ENCODE measurements at regions not wholly inside any gene's neighbourhood (a gene's known extent, or its start where the extent isn't known, plus 50 kb on each side); places are given as distances from the start of the nearest gene placed in this dataset.
"Not testable (repeated sequence)": the region's sequence is repeated elsewhere in the genome, so short reads cannot be mapped to it uniquely, and the experiment has no call there.

GRCh38 chr10:94257407-94257806 is 105.3 kb downstream of the NOC3L start:
- not testable (repeated sequence) for DNase-seq (ENCODE audit: low read depth); H3K9ac ChIP-seq (ENCODE audit: low read length)
- peaks cover 30% of the 10 kb centered on the region for H3K36me3 ChIP-seq (ENCODE audit: control insufficient read depth, insufficient read depth, low read length, severe bottlenecking)

GRCh38 chr10:94260455-94260854 is 102.3 kb downstream of the NOC3L start:
- H3K4me3 ChIP-seq (ENCODE audit: low read length), result no peak overlapping the region
- no peak overlapping the region for H3K9ac ChIP-seq (ENCODE audit: low read length)
- DNase-seq (ENCODE audit: low read depth), result no peak
- H3K36me3 ChIP-seq (ENCODE audit: control insufficient read depth, insufficient read depth, low read length, severe bottlenecking), result peaks cover 4% of the 10 kb centered on the region
- no peaks in the 10 kb centered on the region for H3K4me1 ChIP-seq (ENCODE audit: control insufficient read depth, insufficient read depth, low read length)
- no peaks in the 10 kb centered on the region for H3K27me3 ChIP-seq (replicated peaks; ENCODE audit: control insufficient read depth, insufficient read depth, low read length)
- H3K9me3 ChIP-seq (ENCODE audit: control insufficient read depth, low read length), result no peaks in the 10 kb centered on the region

More at GRCh38 chr10:94257407-94257806, 105.3 kb downstream of the NOC3L start:
- H3K4me3 ChIP-seq (ENCODE audit: low read length); H3K4me1 ChIP-seq (ENCODE audit: control insufficient read depth, insufficient read depth, low read length); H3K27me3 ChIP-seq (replicated peaks; ENCODE audit: control insufficient read depth, insufficient read depth, low read length); H3K9me3 ChIP-seq (ENCODE audit: control insufficient read depth, low read length): not testable (repeated sequence)

- no peak overlapping the region for H3K9ac ChIP-seq (ENCODE audit: low read length)
- no peak for DNase-seq (ENCODE audit: low read depth)
- peaks cover 11% of the 10 kb centered on the region for H3K36me3 ChIP-seq (ENCODE audit: control insufficient read depth, insufficient read depth, low read length, severe bottlenecking)
- H3K4me3 ChIP-seq (ENCODE audit: low read length), result no peak overlapping the region
- no peaks in the 10 kb centered on the region for H3K9me3 ChIP-seq (ENCODE audit: control insufficient read depth, low read length)
- H3K4me1 ChIP-seq (ENCODE audit: control insufficient read depth, insufficient read depth, low read length), result no peaks in the 10 kb centered on the region
- H3K27me3 ChIP-seq (replicated peaks; ENCODE audit: control insufficient read depth, insufficient read depth, low read length), result no peaks in the 10 kb centered on the region
Measured at GRCh38 chr10:94264085-94264484, 98.7 kb downstream of the NOC3L start.

GRCh38 chr10:94266091-94266490 is 96.6 kb downstream of the NOC3L start:
- H3K36me3 ChIP-seq (ENCODE audit: control insufficient read depth, insufficient read depth, low read length, severe bottlenecking), result peaks cover 8% of the 10 kb centered on the region
- no peak overlapping the region for H3K9ac ChIP-seq (ENCODE audit: low read length)

GRCh38 chr10:94268652-94269051 is 94.1 kb downstream of the NOC3L start:
- Histone ChIP-seq H3K4me1 (ENCODE audit: control insufficient read depth, insufficient read depth, low read length) (no peaks in the 10 kb centered on the region), H3K9me3 (ENCODE audit: control insufficient read depth, low read length) (no peaks in the 10 kb centered on the region), H3K36me3 (ENCODE audit: control insufficient read depth, insufficient read depth, low read length, severe bottlenecking) (peaks cover 16% of the 10 kb centered on the region), H3K27me3 (replicated peaks; ENCODE audit: control insufficient read depth, insufficient read depth, low read length) (no peaks in the 10 kb centered on the region), H3K9ac (ENCODE audit: low read length) (no peak overlapping the region), H3K4me3 (ENCODE audit: low read length) (no peak overlapping the region)
- no peak for DNase-seq (ENCODE audit: low read depth)

More at GRCh38 chr10:94266091-94266490, 96.6 kb downstream of the NOC3L start:
- no peaks in the 10 kb centered on the region for H3K9me3 ChIP-seq (ENCODE audit: control insufficient read depth, low read length)
- no peak overlapping the region for H3K4me3 ChIP-seq (ENCODE audit: low read length)
- no peaks in the 10 kb centered on the region for H3K4me1 ChIP-seq (ENCODE audit: control insufficient read depth, insufficient read depth, low read length)
- no peaks in the 10 kb centered on the region for H3K27me3 ChIP-seq (replicated peaks; ENCODE audit: control insufficient read depth, insufficient read depth, low read length)
- DNase-seq (ENCODE audit: low read depth), result no peak

GRCh38 chr10:94274142-94274787 is 88.5 kb downstream of the NOC3L start:
- peaks cover 15% of the 10 kb centered on the region for H3K4me1 ChIP-seq (ENCODE audit: control insufficient read depth, insufficient read depth, low read length)
- DNase-seq (ENCODE audit: low read depth), result no peak
- H3K9me3 ChIP-seq (ENCODE audit: control insufficient read depth, low read length), result no peaks in the 10 kb centered on the region
- peaks cover 14% of the 10 kb centered on the region for H3K36me3 ChIP-seq (ENCODE audit: control insufficient read depth, insufficient read depth, low read length, severe bottlenecking)
- H3K27me3 ChIP-seq (replicated peaks; ENCODE audit: control insufficient read depth, insufficient read depth, low read length), result no peaks in the 10 kb centered on the region
- H3K4me3 ChIP-seq (ENCODE audit: low read length), result no peak overlapping the region
- no peak overlapping the region for H3K9ac ChIP-seq (ENCODE audit: low read length)

- no peaks in the 10 kb centered on the region for H3K9me3 ChIP-seq (ENCODE audit: control insufficient read depth, low read length)
- peaks cover 14% of the 10 kb centered on the region for H3K36me3 ChIP-seq (ENCODE audit: control insufficient read depth, insufficient read depth, low read length, severe bottlenecking)
- H3K27me3 ChIP-seq (replicated peaks; ENCODE audit: control insufficient read depth, insufficient read depth, low read length), result no peaks in the 10 kb centered on the region
- no peak overlapping the region for H3K4me3 ChIP-seq (ENCODE audit: low read length)
- peaks cover 15% of the 10 kb centered on the region for H3K4me1 ChIP-seq (ENCODE audit: control insufficient read depth, insufficient read depth, low read length)
- no peak overlapping the region for H3K9ac ChIP-seq (ENCODE audit: low read length)
- no peak for DNase-seq (ENCODE audit: low read depth)
Measured at GRCh38 chr10:94276140-94276539, 86.6 kb downstream of the NOC3L start.

- no peak overlapping the region for H3K9ac ChIP-seq (ENCODE audit: low read length)
- no peak overlapping the region for H3K4me3 ChIP-seq (ENCODE audit: low read length)
- no peaks in the 10 kb centered on the region for H3K27me3 ChIP-seq (replicated peaks; ENCODE audit: control insufficient read depth, insufficient read depth, low read length)
- no peaks in the 10 kb centered on the region for H3K9me3 ChIP-seq (ENCODE audit: control insufficient read depth, low read length)
- H3K4me1 ChIP-seq (ENCODE audit: control insufficient read depth, insufficient read depth, low read length), result peaks cover 15% of the 10 kb centered on the region
- peaks cover 16% of the 10 kb centered on the region for H3K36me3 ChIP-seq (ENCODE audit: control insufficient read depth, insufficient read depth, low read length, severe bottlenecking)
- DNase-seq (ENCODE audit: low read depth), result no peak
Measured at GRCh38 chr10:94277450-94277849, 85.3 kb downstream of the NOC3L start.

GRCh38 chr10:94279835-94280709 is 82.7 kb downstream of the NOC3L start:
- no peak overlapping the region for H3K4me3 ChIP-seq (ENCODE audit: low read length)
- H3K9ac ChIP-seq (ENCODE audit: low read length), result no peak overlapping the region
- H3K9me3 ChIP-seq (ENCODE audit: control insufficient read depth, low read length), result no peaks in the 10 kb centered on the region
- H3K27me3 ChIP-seq (replicated peaks; ENCODE audit: control insufficient read depth, insufficient read depth, low read length), result no peaks in the 10 kb centered on the region
- peaks cover 20% of the 10 kb centered on the region for H3K36me3 ChIP-seq (ENCODE audit: control insufficient read depth, insufficient read depth, low read length, severe bottlenecking)
- peak; percentile 65 for DNase-seq (ENCODE audit: low read depth)
- peaks cover 1% of the 10 kb centered on the region for H3K4me1 ChIP-seq (ENCODE audit: control insufficient read depth, insufficient read depth, low read length)

- H3K27me3 ChIP-seq (replicated peaks; ENCODE audit: control insufficient read depth, insufficient read depth, low read length), result no peaks in the 10 kb centered on the region
- H3K4me1 ChIP-seq (ENCODE audit: control insufficient read depth, insufficient read depth, low read length), result no peaks in the 10 kb centered on the region
Measured at GRCh38 chr10:94281654-94282053, 81.1 kb downstream of the NOC3L start.

GRCh38 chr10:94282369-94282768 is 80.4 kb downstream of the NOC3L start:
- H3K4me3 ChIP-seq (ENCODE audit: low read length), result no peak overlapping the region
- no peaks in the 10 kb centered on the region for H3K27me3 ChIP-seq (replicated peaks; ENCODE audit: control insufficient read depth, insufficient read depth, low read length)
- no peak overlapping the region for H3K9ac ChIP-seq (ENCODE audit: low read length)
- no peaks in the 10 kb centered on the region for H3K9me3 ChIP-seq (ENCODE audit: control insufficient read depth, low read length)
- no peak for DNase-seq (ENCODE audit: low read depth)
- H3K36me3 ChIP-seq (ENCODE audit: control insufficient read depth, insufficient read depth, low read length, severe bottlenecking), result peaks cover 26% of the 10 kb centered on the region
- H3K4me1 ChIP-seq (ENCODE audit: control insufficient read depth, insufficient read depth, low read length), result no peaks in the 10 kb centered on the region

More at GRCh38 chr10:94281654-94282053, 81.1 kb downstream of the NOC3L start:
- no peaks in the 10 kb centered on the region for H3K9me3 ChIP-seq (ENCODE audit: control insufficient read depth, low read length)
- no peak overlapping the region for H3K4me3 ChIP-seq (ENCODE audit: low read length)
- peaks cover 26% of the 10 kb centered on the region for H3K36me3 ChIP-seq (ENCODE audit: control insufficient read depth, insufficient read depth, low read length, severe bottlenecking)
- DNase-seq (ENCODE audit: low read depth), result no peak
- no peak overlapping the region for H3K9ac ChIP-seq (ENCODE audit: low read length)

Data from adipocyte (in vitro differentiated cells).